Cardiac septum (tissue), 1 donor: ENCODE measurements at regions not wholly inside any gene's neighbourhood (a gene's known extent, or its start where the extent isn't known, plus 50 kb on each side); places are given as distances from the start of the nearest gene placed in this dataset.

ENCODE experiments used
- DNase-seq: peaks from one replicate; pipeline ENCODE4 v3.0.0-alpha.2; 2020; ENCODE audit warnings: low spot score
- intact Hi-C: fragments of 100-400 bp; cut with DNase I; formaldehyde crosslinking; loops from one replicate; pipeline ENCODE4 v1.14.0; 2022
- donor health status: DM: no; HTN: no; CAD: no.

- intact Hi-C loops = no loop called here
- DNase-seq = no peak
Observed at GRCh38 chr7:46567858-46568257, 646.8 kb upstream of the IGFBP3 start.

- intact Hi-C loops = no loop called here
Observed at GRCh38 chr7:46566097-46566774, 645.2 kb upstream of the IGFBP3 start.

GRCh38 chr7:46565253-46566096 lies 644.4 kb upstream of the IGFBP3 start:
- no peak for DNase-seq
- intact Hi-C loops = no loop called here

More at GRCh38 chr7:46566097-46566774, 645.2 kb upstream of the IGFBP3 start:
- no peak for DNase-seq

- intact Hi-C loops = no loop called here
- no peak for DNase-seq
Observed at GRCh38 chr7:46559194-46559832, 638.2 kb upstream of the IGFBP3 start.

- intact Hi-C loops = no loop called here
- no peak for DNase-seq
Observed at GRCh38 chr7:46558482-46559193, 637.6 kb upstream of the IGFBP3 start.

GRCh38 chr7:46557781-46558180 lies 636.7 kb upstream of the IGFBP3 start:
- intact Hi-C loops = no loop called here
- no peak for DNase-seq

GRCh38 chr7:46557295-46557711 lies 636.2 kb upstream of the IGFBP3 start:
- no peak for DNase-seq
- intact Hi-C loops = no loop called here

- DNase-seq = no peak
- intact Hi-C loops = no loop called here
Observed at GRCh38 chr7:46554688-46555422, 633.8 kb upstream of the IGFBP3 start.

- intact Hi-C loops = no loop called here
- DNase-seq = no peak
Observed at GRCh38 chr7:46551603-46552002, 630.5 kb upstream of the IGFBP3 start.

GRCh38 chr7:46550864-46551263 lies 629.8 kb upstream of the IGFBP3 start:
- DNase-seq = no peak
- intact Hi-C loops = no loop called here

- DNase-seq = no peak
- intact Hi-C loops = no loop called here
Observed at GRCh38 chr7:46549892-46550639, 629.0 kb upstream of the IGFBP3 start.

GRCh38 chr7:46549347-46549746 lies 628.3 kb upstream of the IGFBP3 start:
- intact Hi-C loops = no loop called here
- no peak for DNase-seq

- no peak for DNase-seq
- intact Hi-C loops = no loop called here
Observed at GRCh38 chr7:46547044-46547443, 626.0 kb upstream of the IGFBP3 start.

- intact Hi-C loops = no loop called here
- DNase-seq = no peak
Observed at GRCh38 chr7:46545790-46546189, 624.7 kb upstream of the IGFBP3 start.

- DNase-seq = no peak
- intact Hi-C loops = no loop called here
Observed at GRCh38 chr7:46544396-46545008, 623.4 kb upstream of the IGFBP3 start.

- intact Hi-C loops = no loop called here
- DNase-seq = no peak
Observed at GRCh38 chr7:46542076-46542475, 621.0 kb upstream of the IGFBP3 start.

- DNase-seq = no peak
- intact Hi-C loops = no loop called here
Observed at GRCh38 chr7:46539892-46540483, 618.9 kb upstream of the IGFBP3 start.
